GM13977 (cell line): ENCODE measurements at regions not wholly inside any gene's neighbourhood (a gene's known extent, or its start where the extent isn't known, plus 50 kb on each side); places are given as distances from the start of the nearest gene placed in this dataset.

Experiments used
- DNase-seq: peaks from one replicate; pipeline ENCODE4 v3.0.0; 2012; ENCODE audit warnings: low spot score
- in situ Hi-C: fragments of 300-500 bp; cut with MboI; formaldehyde crosslinking; loops from one replicate; pipeline ENCODE4 v1.12.0; 2022; ENCODE audit warnings: low sequenced_read_pairs, low pct_unique_long_range_greater_than_20kb, mixed read lengths, inconsistent platforms; ENCODE audit not compliant: unreplicated experiment
- TF ChIP-seq, protein P1 (sequence below): IDR thresholded peaks from 2 replicates; pipeline ENCODE4 v1.5.1; 2012; ENCODE audit warnings: mild to moderate bottlenecking, control low read depth; ENCODE audit not compliant: insufficient read depth; ENCODE audit errors: extremely low read depth, missing control alignments

DNA sequence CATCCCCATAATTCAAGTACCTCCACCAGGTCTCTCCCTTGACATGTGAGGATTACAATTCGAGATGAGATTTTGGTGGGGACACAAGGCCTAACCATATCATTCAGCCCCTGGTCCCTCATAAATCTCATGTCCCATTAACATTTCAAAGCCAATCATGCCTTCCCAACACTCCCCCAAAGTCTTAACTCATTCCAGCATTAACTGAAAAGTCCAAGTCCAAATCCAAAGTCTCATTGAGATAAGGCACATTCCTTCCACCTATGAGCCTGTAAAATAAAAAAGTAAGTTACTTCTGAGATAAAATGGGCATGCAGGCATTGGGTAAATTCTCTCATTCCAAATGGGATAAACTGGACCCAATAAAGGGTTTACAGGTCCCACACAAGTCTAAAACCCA is 849.7 kb downstream of the BCL11A start:
- in situ Hi-C loops = no loop called here
- DNase-seq = no peak

DNA sequence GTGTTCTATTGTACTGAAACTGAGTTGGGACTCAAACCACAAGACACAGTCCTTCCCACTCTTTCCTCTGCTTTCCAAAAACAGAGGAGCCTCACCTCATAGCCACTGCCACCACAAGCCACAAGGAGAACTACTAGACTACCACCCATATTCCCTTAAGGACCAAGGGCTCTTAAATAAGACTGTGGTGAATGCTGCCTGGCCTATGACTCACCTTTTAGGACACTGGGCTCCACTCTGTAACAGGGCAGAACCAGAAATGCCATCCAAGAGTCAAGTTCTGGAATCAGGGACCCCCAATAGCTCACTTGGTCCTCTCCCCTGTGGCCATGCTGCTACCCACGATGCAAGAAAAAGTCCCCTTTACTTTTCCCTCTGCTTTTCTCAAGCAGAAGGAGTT is 851.4 kb downstream of the BCL11A start:
- in situ Hi-C loops = no loop called here
- TF ChIP-seq, protein P1, sequence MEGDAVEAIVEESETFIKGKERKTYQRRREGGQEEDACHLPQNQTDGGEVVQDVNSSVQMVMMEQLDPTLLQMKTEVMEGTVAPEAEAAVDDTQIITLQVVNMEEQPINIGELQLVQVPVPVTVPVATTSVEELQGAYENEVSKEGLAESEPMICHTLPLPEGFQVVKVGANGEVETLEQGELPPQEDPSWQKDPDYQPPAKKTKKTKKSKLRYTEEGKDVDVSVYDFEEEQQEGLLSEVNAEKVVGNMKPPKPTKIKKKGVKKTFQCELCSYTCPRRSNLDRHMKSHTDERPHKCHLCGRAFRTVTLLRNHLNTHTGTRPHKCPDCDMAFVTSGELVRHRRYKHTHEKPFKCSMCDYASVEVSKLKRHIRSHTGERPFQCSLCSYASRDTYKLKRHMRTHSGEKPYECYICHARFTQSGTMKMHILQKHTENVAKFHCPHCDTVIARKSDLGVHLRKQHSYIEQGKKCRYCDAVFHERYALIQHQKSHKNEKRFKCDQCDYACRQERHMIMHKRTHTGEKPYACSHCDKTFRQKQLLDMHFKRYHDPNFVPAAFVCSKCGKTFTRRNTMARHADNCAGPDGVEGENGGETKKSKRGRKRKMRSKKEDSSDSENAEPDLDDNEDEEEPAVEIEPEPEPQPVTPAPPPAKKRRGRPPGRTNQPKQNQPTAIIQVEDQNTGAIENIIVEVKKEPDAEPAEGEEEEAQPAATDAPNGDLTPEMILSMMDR = no peak
- DNase-seq = no peak

More for the DNA sequence above, 849.7 kb downstream of the BCL11A start:
- TF ChIP-seq, protein P1 = no peak

DNA sequence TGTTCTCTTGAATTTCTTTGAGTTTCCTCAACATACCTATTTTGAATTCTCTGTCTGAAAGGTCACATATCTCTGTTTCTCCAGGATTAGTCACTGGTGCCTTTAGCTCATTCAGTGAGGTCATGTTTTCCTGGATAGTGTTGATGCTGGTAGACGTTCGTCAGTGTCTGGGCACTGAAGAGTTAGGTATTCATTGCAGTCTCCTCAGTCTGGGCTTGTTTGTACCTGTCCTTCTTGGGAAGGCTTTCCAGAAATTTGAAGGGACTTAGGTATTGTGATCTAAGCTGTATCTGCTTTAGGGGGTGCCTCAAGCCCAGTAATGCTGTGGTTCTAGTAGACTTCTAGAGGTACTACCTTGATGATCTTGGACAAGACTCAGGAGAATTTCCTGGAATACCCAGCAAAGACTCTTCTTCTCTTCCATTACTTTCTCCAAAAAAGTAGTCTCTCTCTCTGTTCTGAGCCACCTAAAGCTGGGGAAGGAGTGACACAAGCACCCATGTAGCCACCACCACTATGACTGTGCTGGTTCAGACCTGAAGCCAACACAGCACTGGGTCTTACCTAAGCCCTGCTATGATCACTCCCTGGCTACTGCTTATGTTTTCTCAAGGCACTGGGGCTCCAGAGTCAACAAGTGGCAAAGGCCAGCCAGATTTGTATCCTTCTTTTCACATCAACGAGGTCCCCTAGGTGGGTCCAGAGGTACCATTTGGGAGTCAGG is 852.0 kb downstream of the BCL11A start:
- TF ChIP-seq, protein P1 = no peak
- DNase-seq = no peak
- in situ Hi-C loops = no loop called here

DNA sequence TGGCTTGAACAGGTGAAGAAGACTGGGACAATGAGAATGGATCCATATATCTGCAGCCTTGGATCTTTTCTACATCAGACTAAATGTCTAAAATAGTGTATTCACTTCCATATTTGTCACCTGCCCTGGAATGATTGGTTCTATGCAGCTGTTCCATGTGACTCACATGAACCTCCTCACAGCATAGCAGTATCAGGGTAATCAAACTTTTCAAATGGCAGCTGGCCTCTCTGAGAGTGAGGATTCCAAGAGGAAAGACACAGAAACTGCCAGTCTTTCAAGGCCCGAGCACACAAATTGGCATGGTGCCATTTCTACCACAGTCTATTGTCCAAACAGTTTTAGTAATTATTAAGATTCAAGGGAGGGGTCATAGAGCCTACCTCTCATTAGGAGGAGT is 859.3 kb downstream of the BCL11A start:
- no peak for DNase-seq
- in situ Hi-C loops = no loop called here
- TF ChIP-seq, protein P1 = no peak

DNA sequence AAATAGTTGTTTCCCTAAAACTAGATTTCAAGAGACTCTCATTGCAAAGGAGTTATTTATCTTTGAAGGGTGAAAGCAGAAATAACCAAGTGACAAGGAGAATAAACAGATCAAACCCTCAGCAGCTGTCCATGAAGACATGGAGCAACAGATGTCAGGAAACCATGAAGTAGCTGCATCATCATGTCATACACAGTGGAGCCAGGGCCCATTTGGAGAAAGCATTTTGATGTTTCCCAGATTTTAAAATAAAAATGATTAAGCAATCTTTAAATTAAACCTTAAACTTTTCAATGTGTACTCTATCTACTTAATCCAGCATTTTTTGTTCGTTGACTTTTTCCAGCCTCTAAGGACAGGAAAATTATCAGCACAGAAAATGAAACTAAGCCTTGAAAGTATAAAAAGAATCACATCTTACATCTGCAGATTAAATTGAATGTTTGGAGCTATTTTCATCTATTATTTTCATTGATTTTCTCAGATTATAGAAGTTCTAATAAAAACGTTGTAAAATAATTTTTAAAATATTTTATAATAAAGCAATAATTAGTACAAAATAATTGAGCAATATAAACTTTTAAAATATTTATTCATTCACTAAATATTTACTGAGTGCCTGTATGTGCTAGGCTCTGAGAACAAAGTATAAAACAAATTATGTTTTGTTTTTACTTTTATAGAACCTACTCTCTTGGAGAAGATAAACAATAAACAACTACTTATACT is 860.1 kb downstream of the BCL11A start:
- in situ Hi-C loops = no loop called here
- DNase-seq = no peak
- TF ChIP-seq, protein P1 = no peak

DNA sequence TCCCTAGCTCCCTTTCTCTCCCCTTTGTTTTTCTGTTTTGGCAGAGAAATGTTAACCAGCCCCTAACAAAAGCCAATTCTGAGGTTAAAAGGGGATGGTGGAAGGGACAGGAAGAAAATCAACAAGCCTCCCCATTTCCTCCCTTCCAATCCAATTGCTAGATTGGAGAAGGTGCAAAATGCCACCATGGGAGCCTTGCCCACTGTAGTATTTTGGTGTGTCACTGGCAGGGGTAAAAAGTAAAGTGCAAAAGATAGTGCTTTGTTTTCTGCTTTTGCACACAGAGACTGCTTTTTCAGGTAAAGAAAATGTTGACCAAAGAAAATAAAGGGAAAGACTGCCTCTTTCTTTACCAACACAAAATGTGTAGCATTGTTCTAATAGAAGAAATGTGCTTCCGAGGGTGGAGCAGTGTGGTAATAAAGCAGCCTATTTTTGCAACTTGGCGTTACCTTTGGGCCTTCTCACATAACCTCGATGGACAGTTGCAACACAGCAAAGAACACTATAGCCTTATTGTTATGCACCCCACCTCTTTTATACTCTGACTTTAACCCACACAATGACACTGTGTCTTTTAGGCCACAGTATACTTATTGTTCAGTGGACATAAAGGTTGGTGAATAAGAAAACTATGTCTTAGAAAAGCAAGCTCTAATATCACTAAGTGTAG is 861.8 kb downstream of the BCL11A start:
- in situ Hi-C loops = no loop called here
- no peak for DNase-seq
- TF ChIP-seq, protein P1 = no peak
